ENCODE measurements at regions not wholly inside any gene's neighbourhood (a gene's known extent, or its start where the extent isn't known, plus 50 kb on each side); places are given as distances from the start of the nearest gene placed in this dataset.

- DNase-seq (ENCODE audit: low spot score), result no peak
- in situ Hi-C loops (cut with HindIII; ENCODE audit: low sequenced_read_pairs), result no loop called here
Measured at GRCh38 chr6:14431385-14432330, 314.1 kb downstream of the CD83 start.

DNA sequence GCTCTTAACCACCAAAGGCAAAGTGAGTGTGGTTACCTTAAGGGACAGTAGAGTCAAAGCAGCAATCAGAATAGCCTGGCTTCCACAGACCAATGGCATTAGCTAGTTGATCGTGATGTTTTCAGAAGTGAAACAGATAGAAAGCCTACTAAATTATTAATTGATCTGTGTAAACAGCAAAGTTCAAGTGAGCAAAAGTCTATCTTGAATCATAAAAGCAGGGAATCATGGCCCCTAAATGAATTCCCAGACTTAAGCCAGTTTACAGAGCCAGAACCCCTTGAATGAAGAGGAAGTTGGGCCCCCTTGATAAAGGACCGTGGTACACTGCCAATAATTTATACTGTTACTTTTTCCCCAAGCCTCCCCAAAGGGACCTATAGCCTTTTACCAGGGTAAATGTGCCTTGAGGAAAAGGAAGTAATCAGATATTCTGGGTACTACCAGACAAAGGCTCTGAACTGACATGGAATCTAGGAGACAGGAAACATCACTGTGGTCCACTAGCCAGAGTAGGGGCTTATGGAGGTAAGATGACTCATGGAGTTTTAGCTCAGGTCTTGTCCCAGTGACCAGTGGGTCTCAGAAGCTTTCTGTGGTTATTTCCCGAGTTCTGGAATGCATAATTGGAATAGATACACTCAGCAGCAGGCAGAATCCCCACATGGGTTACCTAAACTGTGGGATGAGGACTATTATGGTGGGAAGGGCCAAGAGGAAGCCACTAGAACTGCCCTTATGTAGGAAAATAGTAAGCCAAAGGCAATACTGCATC is 317.5 kb downstream of the CD83 start:
- DNase-seq (ENCODE audit: low spot score), result no peak
- in situ Hi-C loops (cut with HindIII; ENCODE audit: low sequenced_read_pairs), result no loop called here

- in situ Hi-C loops (cut with HindIII; ENCODE audit: low sequenced_read_pairs), result no loop called here
Measured at GRCh38 chr6:14436592-14437132, 319.1 kb downstream of the CD83 start.

DNA sequence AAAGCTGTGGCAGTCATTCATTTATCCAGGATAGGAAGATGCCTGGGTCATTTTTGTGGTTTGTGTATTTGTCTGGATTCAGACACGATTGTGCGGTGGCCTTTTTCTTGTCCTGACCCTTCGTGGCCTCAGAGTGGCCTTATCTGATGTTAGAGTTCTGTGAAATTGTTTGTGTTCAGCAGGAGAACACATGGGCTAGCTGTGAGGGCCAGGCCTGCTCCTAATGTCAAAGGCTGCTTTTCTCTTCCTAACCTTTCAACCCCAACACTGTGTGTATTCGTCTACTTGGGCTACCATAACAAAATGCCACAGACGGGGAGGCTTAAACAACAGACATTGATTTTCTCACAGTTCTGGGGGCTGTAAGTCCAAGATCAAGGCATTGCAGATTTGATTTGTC is 321.8 kb downstream of the CD83 start:
- in situ Hi-C loops (cut with HindIII; ENCODE audit: low sequenced_read_pairs), result no loop called here
- DNase-seq (ENCODE audit: low spot score), result no peak

More at GRCh38 chr6:14436592-14437132, 319.1 kb downstream of the CD83 start:
- DNase-seq (ENCODE audit: low spot score), result no peak

GRCh38 chr6:14440215-14440910 is 322.8 kb downstream of the CD83 start:
- DNase-seq (ENCODE audit: low spot score), result no peak
- in situ Hi-C loops (cut with HindIII; ENCODE audit: low sequenced_read_pairs), result no loop called here

DNA sequence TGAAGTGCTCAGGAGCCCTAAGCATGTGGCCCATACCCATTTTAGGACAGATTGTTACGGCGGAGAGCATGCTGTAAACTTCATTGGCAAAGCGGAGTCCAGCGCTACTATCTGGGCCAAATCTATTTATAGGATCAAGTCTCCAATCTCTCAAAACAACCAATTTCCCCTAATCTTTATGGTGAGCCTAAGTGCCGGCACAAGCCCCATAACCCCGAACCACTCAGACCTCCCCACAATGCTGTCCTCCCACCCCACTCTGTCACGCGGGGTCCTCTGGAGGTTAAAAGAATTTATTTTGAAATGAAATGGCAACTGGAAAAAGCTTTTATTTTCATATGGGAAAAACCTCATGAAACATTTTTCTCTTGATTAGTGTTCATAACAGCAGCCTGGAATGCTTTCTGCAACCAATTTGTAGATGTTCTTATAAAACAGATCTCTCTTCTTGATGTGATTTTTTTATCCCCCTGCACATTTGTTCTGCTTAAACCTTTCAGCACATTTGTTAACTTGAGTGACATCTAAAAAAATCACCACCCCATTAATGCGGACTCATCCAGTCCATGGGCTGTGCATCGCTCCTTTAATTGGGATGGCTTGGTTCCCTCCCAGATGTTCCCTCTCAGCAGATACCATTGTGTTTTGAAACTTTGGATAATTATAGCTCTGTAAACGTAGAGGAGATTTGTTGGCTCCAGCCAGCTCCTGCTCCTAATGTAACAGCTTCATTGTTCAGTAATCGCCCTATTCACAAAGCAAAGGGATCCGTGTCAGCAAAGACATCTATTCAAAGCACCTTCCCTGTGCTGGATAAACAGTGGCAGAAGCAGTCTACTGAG is 323.6 kb downstream of the CD83 start:
- in situ Hi-C loops (cut with HindIII; ENCODE audit: low sequenced_read_pairs), result no loop called here
- DNase-seq (ENCODE audit: low spot score), result no peak

GRCh38 chr6:14442242-14442641 is 324.7 kb downstream of the CD83 start:
- in situ Hi-C loops (cut with HindIII; ENCODE audit: low sequenced_read_pairs), result no loop called here

DNA sequence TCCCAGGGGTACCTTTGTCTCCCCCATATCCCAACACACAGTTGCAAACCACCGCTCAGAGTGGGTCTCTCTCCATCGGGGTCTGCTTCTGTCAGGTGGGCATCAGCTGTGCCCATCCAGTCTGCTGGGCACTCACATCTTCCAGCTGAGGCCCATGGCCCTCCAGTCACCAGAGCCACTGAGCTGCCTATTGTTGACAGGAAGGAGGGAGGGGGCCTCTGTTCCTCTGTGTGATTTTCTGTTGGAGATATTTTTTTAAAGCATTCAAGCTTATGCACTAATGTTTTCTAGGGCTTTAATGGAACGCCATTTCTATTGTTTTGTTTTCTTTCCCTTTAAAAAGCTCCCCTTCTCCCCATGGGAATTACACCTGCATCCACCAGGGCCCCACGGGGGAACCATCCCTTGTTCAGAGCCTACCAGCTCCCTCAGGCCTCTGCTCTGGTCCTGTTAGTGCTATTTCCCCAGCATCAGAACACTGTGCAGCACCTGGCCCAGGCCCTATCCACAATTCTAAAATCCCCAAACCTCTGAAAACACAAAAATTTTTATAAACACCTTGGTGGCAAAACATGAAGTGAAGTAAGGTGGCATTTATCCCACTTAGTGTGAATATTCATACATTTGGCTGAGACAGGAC is 326.2 kb downstream of the CD83 start:
- no peak for DNase-seq (ENCODE audit: low spot score)
- in situ Hi-C loops (cut with HindIII; ENCODE audit: low sequenced_read_pairs), result no loop called here

More at GRCh38 chr6:14442242-14442641, 324.7 kb downstream of the CD83 start:
- no peak for DNase-seq (ENCODE audit: low spot score)

DNA sequence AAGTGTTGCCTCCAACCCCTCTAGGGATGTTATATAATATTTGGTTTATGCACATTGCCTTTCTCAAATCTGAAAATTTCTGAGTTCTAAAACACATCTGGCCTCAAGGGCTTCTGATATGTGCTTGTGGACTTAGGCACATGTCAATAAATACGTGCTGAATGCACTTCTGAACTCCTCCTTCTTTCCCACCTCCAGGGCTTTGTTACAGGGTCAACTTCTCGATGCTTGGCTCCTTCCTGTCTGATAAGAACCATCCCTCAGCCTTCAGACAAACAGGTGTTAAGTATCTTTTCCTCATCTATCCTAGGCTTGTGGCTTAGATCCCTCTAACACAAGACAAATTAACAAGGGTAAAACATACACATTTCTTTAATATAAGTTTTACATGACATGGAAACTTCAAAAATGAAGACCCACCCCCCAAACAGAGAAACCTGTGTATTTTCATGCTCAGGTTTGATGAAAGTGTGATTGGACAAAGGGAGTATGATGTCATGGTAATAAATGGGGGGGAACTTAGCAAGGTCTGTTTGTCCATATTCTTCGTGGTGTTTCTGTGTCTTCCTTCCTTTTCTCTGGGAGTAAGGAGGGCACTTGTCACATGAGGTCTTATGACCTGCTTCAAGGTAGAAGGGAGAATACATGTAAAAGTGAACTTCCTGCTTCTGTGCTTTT is 326.9 kb downstream of the CD83 start:
- DNase-seq (ENCODE audit: low spot score), result no peak

GRCh38 chr6:14447240-14447639 is 329.7 kb downstream of the CD83 start:
- in situ Hi-C loops (cut with HindIII; ENCODE audit: low sequenced_read_pairs), result no loop called here
- no peak for DNase-seq (ENCODE audit: low spot score)

More for the DNA sequence above, 326.9 kb downstream of the CD83 start:
- in situ Hi-C loops (cut with HindIII; ENCODE audit: low sequenced_read_pairs), result no loop called here

GRCh38 chr6:14448246-14448645 is 330.7 kb downstream of the CD83 start:
- in situ Hi-C loops (cut with HindIII; ENCODE audit: low sequenced_read_pairs), result no loop called here
- no peak for DNase-seq (ENCODE audit: low spot score)

- in situ Hi-C loops (cut with HindIII; ENCODE audit: low sequenced_read_pairs), result no loop called here
- DNase-seq (ENCODE audit: low spot score), result peak; percentile 46
Measured at GRCh38 chr6:14450133-14450504, 332.5 kb downstream of the CD83 start.

GRCh38 chr6:14450578-14450977 is 333.0 kb downstream of the CD83 start:
- in situ Hi-C loops (cut with HindIII; ENCODE audit: low sequenced_read_pairs), result no loop called here
- DNase-seq (ENCODE audit: low spot score), result peak; percentile 16

DNA sequence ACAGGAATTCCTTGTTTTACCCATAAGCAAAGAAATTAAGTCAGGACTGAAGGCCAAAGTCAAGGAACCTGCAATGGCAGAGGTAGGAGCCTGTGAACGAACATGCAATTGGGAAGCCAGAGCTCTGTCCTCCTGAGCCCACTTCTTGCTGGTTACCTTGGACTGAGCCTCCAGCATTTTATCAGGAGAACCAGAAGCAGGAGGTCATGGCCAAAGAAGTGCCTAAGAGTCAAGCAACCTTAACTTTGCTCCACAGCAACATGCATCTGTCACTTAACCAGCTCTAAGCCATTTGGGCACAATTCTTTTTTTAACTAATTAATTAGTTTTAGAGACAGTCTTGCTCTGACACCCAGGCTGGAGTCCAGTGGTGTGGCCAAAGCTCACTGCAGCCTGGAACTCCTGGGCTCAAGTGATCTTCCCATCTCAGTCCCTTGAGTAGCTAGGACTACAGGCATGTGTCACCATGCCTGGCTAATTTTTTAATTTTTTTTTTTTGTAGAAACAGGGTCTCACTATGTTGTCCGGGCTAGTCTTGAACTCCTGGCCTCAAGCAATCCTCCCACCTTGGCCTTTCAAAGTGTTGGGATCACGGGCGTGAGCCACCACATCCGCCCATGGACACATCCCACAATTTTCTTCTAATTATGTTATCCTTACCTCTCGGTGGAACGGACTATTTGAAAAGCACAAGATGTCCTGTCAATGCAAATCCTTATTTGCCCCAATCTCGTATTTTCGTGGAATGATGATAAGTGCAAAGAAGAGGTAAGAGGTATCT is 334.2 kb downstream of the CD83 start:
- in situ Hi-C loops (cut with HindIII; ENCODE audit: low sequenced_read_pairs), result no loop called here

DNA sequence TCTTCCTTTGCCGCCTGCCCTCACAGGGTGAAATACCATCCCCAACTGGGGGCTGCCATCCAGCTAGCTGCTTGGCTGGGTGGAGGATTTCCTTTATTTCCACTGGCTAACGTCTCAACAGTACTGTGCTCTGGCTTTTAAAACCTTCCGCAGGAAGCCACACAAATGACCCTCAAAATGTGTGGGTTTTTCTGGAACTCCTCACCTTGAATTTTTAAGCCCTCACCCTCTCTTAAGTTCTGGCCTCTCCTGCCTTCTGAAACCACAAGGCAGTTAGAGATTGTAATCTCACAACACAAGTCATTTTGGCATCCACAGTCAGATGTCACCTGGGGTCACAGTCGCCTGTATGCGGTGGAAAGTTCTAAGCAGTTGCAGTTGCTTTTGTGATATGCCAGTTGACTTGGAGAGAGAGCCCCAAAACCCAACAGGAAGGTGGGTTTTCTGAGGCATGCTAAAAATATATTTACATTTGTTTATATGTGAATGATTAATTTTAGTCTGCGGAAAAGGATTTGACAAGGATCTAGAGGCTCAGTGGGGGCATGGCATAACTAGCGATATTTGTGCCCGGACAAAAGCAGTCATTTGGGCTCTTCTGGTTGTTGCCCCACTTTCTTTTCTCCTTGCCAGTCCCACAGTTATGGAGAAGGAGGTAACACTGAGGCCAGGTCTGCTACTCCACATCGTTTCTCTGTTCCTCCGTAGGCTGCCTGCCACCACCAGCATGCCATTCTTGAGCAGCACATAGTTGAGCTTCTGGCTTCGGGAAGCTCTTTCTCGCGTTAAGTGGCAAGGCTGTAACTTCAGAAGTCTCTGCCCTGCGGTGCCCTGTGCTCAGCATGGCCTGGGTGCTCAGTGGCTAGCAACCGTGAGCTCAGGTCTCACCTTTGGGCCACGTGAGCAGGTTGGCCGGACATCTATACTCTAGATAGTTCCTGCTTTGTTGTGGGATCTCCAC is 335.3 kb downstream of the CD83 start:
- in situ Hi-C loops (cut with HindIII; ENCODE audit: low sequenced_read_pairs), result no loop called here
- peak; percentile 43 for DNase-seq (ENCODE audit: low spot score)

More for the DNA sequence above, 334.2 kb downstream of the CD83 start:
- no peak for DNase-seq (ENCODE audit: low spot score)
